PC-9 (cell line): ENCODE measurements at regions not wholly inside any gene's neighbourhood (a gene's known extent, or its start where the extent isn't known, plus 50 kb on each side); places are given as distances from the start of the nearest gene placed in this dataset.

Experiments used
- BruUV-seq: library from RNA; stranded (reverse); fragments of 400-500 nt; replicated peaks from 2 replicates; lab custom pipeline; 2021; lab: Mats Ljungman, UMichigan
- CTCF ChIA-PET: fragments of 300-600 bp; sonication (Branson Sonifier 250); formaldehyde crosslinking; loops from one replicate; lab custom pipeline; 2022; ENCODE audit warnings: antibody characterized with exemption; lab: Charles Lee
- POLR2A ChIA-PET: fragments of 300-600 bp; sonication (Branson Sonifier 250); formaldehyde crosslinking; loops from one replicate; lab custom pipeline; 2022; ENCODE audit warnings: antibody characterized with exemption; ENCODE audit not compliant: unreplicated experiment; lab: Charles Lee
- DNase-seq, 2 experiments: peaks; one replicate each; pipeline versions ENCODE4 v3.0.0 to v3.0.0-alpha.2; 2015 to 2022; ENCODE audit warnings: mixed read lengths in 1 of 2
- H2AFZ ChIP-seq: fragments of 200-600 bp; sonication (generic); 2 replicates; pipeline ENCODE4 v1.8.1; 2017; ENCODE audit warnings: antibody characterized with exemption
- H3F3A ChIP-seq: fragments of 200-600 bp; sonication (generic); 2 replicates; pipeline ENCODE4 v1.8.1; 2017; ENCODE audit warnings: antibody characterized with exemption, mild to moderate bottlenecking, low read depth; ENCODE audit not compliant: insufficient read depth
- H3K27ac ChIP-seq: fragments of 200-600 bp; sonication (generic); 2 replicates; pipeline ENCODE4 v1.6.1; 2016; ENCODE audit warnings: mixed run types
- H3K27me3 ChIP-seq: fragments of 200-600 bp; sonication (generic); 2 replicates; pipeline ENCODE4 v1.6.1; 2016; ENCODE audit warnings: low read depth, mixed run types; ENCODE audit not compliant: insufficient read depth
- H3K36me3 ChIP-seq: fragments of 200-600 bp; sonication (generic); 2 replicates; pipeline ENCODE4 v1.6.1; 2016; ENCODE audit warnings: low read depth, mixed run types
- H3K4me1 ChIP-seq: fragments of 200-600 bp; sonication (generic); replicated peaks from 2 replicates; pipeline ENCODE4 v1.6.1; 2016; ENCODE audit warnings: mixed run types; ENCODE audit not compliant: insufficient read depth
- H3K4me2 ChIP-seq: fragments of 200-600 bp; sonication (generic); 2 replicates; pipeline ENCODE4 v1.6.1; 2017; ENCODE audit warnings: mixed run types
- H3K4me3 ChIP-seq: fragments of 200-600 bp; sonication (generic); 2 replicates; pipeline ENCODE4 v1.6.1; 2016; ENCODE audit warnings: mixed run types
- H3K79me2 ChIP-seq: fragments of 200-600 bp; sonication (generic); 2 replicates; pipeline ENCODE4 v1.6.1; 2017; ENCODE audit warnings: low read depth, mixed run types
- H3K9me2 ChIP-seq: fragments of 200-600 bp; sonication (generic); 2 replicates; pipeline ENCODE4 v1.8.1; 2017; ENCODE audit warnings: mild to moderate bottlenecking; ENCODE audit not compliant: insufficient read depth
- H3K9me3 ChIP-seq: fragments of 200-600 bp; sonication (generic); 2 replicates; pipeline ENCODE4 v1.8.1; 2016; ENCODE audit warnings: low read depth; ENCODE audit not compliant: insufficient read depth
- H4K20me1 ChIP-seq: fragments of 200-600 bp; sonication (generic); 2 replicates; pipeline ENCODE4 v1.8.1; 2017; ENCODE audit not compliant: insufficient read depth
- CTCF ChIP-seq: fragments of 200-600 bp; sonication (generic); conservative IDR thresholded peaks from 2 replicates; pipeline ENCODE4 v1.6.1; 2017; ENCODE audit warnings: mixed run types, antibody characterized with exemption, mild to moderate bottlenecking, moderate library complexity
- EZH2 ChIP-seq: fragments of 200-600 bp; sonication (generic); IDR thresholded peaks from 2 replicates; pipeline ENCODE4 v1.8.0; 2017; ENCODE audit warnings: antibody characterized with exemption, low read depth
- intact Hi-C: fragments of 100-400 bp; cut with micrococcal nuclease; formaldehyde crosslinking; loops from one replicate; pipeline ENCODE4 v1.10.0; 2022; ENCODE audit not compliant: unreplicated experiment

- TF ChIP-seq EZH2, result no peak
- no peak for TF ChIP-seq CTCF
- POLR2A ChIA-PET, result no interaction called here
- BruUV-seq, result no TSS peak
Measured at GRCh38 chr3:115292131-115292530, 145.0 kb upstream of the ZBTB20 start.

GRCh38 chr3:115292677-115293165 lies 145.6 kb upstream of the ZBTB20 start:
- no peaks in the 10 kb centered on the region for H3K36me3 ChIP-seq
- no peak overlapping the region for H3K4me2 ChIP-seq
- H3K27me3 ChIP-seq, result no peaks in the 10 kb centered on the region
- no peak overlapping the region for H3K27ac ChIP-seq
- no peak overlapping the region for H3K4me3 ChIP-seq
- no peak for DNase-seq
- no TSS peak for BruUV-seq
- no peak for TF ChIP-seq EZH2
- no peak for TF ChIP-seq CTCF
- no peaks in the 10 kb centered on the region for H3K9me3 ChIP-seq
- no peaks in the 10 kb centered on the region for H3F3A ChIP-seq
- no peaks in the 10 kb centered on the region for H3K79me2 ChIP-seq
- ChIA-PET CTCF (no interaction called here), POLR2A (no interaction called here)
- no peaks in the 10 kb centered on the region for H3K4me1 ChIP-seq
- no peak overlapping the region for H2AFZ ChIP-seq
- intact Hi-C loops, result no loop called here
- no peaks in the 10 kb centered on the region for H4K20me1 ChIP-seq
- H3K9me2 ChIP-seq, result no peaks in the 10 kb centered on the region; the same call in 1 of the 2 replicates

More at GRCh38 chr3:115292131-115292530, 145.0 kb upstream of the ZBTB20 start:
- Histone ChIP-seq H3K9me2 (no peaks in the 10 kb centered on the region; the same call in 1 of the 2 replicates), H3K79me2 (no peaks in the 10 kb centered on the region), H3K9me3 (no peaks in the 10 kb centered on the region), H3K27me3 (no peaks in the 10 kb centered on the region), H4K20me1 (no peaks in the 10 kb centered on the region), H3F3A (no peaks in the 10 kb centered on the region), H3K27ac (no peak overlapping the region), H2AFZ (no peak overlapping the region), H3K4me2 (no peak overlapping the region), H3K4me1 (no peaks in the 10 kb centered on the region), H3K4me3 (no peak overlapping the region), H3K36me3 (no peaks in the 10 kb centered on the region)
- intact Hi-C loops, result no loop called here
- CTCF ChIA-PET, result no interaction called here
- no peak for DNase-seq

- CTCF ChIA-PET, result no interaction called here
Measured at GRCh38 chr3:115293321-115293720, 146.2 kb upstream of the ZBTB20 start.

GRCh38 chr3:115301364-115301860 lies 154.3 kb upstream of the ZBTB20 start:
- DNase-seq, result no peak

More at GRCh38 chr3:115293321-115293720, 146.2 kb upstream of the ZBTB20 start:
- Histone ChIP-seq H3K4me2 (no peak overlapping the region), H4K20me1 (no peaks in the 10 kb centered on the region), H3F3A (no peaks in the 10 kb centered on the region), H3K36me3 (no peaks in the 10 kb centered on the region), H2AFZ (no peak overlapping the region), H3K9me2 (no peaks in the 10 kb centered on the region; the same call in 1 of the 2 replicates), H3K4me1 (no peaks in the 10 kb centered on the region), H3K9me3 (no peaks in the 10 kb centered on the region), H3K79me2 (no peaks in the 10 kb centered on the region), H3K27me3 (no peaks in the 10 kb centered on the region), H3K4me3 (no peak overlapping the region), H3K27ac (no peak overlapping the region)
- DNase-seq, result no peak
- BruUV-seq, result no TSS peak
- no peak for TF ChIP-seq EZH2
- POLR2A ChIA-PET, result no interaction called here
- intact Hi-C loops, result no loop called here

More at GRCh38 chr3:115301364-115301860, 154.3 kb upstream of the ZBTB20 start:
- no peak overlapping the region for H3K27ac ChIP-seq
- H3K9me2 ChIP-seq, result no peaks in the 10 kb centered on the region; the same call in 1 of the 2 replicates
- ChIA-PET CTCF (no interaction called here), POLR2A (no interaction called here)
- no peak overlapping the region for H3K4me2 ChIP-seq
- no peaks in the 10 kb centered on the region for H3K27me3 ChIP-seq
- no peak for TF ChIP-seq CTCF
- H3K4me1 ChIP-seq, result no peaks in the 10 kb centered on the region
- no TSS peak for BruUV-seq
- H4K20me1 ChIP-seq, result no peaks in the 10 kb centered on the region
- no peaks in the 10 kb centered on the region for H3K36me3 ChIP-seq
- H3K4me3 ChIP-seq, result no peak overlapping the region
- H3K9me3 ChIP-seq, result no peaks in the 10 kb centered on the region
- no peak overlapping the region for H2AFZ ChIP-seq
- intact Hi-C loops, result no loop called here
- H3F3A ChIP-seq, result no peaks in the 10 kb centered on the region
- H3K79me2 ChIP-seq, result no peaks in the 10 kb centered on the region
